ENCODE measurements at regions not wholly inside any gene's neighbourhood (a gene's known extent, or its start where the extent isn't known, plus 50 kb on each side); places are given as distances from the start of the nearest gene placed in this dataset.

- TF ChIP-seq CTCF (IDR thresholded peaks at IDR 0.05) (no peak), POLR2A (IDR thresholded peaks at IDR 0.05) (no peak), POLR2AphosphoS5 (IDR thresholded peaks at IDR 0.05) (no peak)
Measured at GRCh38 chr13:40145139-40145538, 489.7 kb downstream of the COG6 start.

Measured in breast epithelium (tissue), 3 donors.